ENCODE measurements at regions not wholly inside any gene's neighbourhood (a gene's known extent, or its start where the extent isn't known, plus 50 kb on each side); places are given as distances from the start of the nearest gene placed in this dataset.
A peak's percentile ranks its signal among the peaks of the same experiment; 100 is the strongest.

DNA sequence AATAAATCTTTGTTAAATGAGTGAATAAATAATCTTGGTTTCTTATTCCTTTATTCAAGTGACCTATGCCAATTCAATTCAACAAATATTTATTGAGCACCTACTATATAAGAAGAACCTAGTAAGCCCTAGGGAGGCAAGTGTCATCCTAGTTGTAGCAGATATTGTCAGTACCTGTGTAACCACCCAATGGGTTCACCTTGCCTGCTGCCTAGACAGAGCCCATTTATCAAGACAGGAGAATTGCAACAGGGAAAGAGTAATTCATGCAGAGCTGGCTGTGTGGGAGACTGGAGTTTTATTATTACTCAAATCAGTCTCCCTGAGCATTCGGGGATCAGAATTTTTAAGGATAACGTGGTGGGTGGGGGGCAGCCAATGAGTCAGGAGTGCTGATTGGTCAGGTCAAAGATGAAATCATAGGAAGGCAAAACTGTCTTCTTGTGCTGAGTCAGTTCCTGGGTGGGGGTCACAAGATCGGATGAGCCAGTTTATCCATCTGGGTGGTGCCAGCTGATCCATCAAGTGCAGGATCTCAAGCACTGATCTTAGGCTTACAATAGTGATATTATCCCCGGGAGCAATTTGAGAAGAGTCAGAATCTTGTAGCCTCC, 53.8 kb upstream of the KCNA3 start:
- Histone ChIP-seq H3K4me1 (ENCODE audit: control insufficient read depth in 2 of 2, insufficient read depth in 2 of 2, low read length in 2 of 2) (peaks cover 13% of the 10 kb centered on the region in 2 donors), H3K36me3 (ENCODE audit: control insufficient read depth in 2 of 2, insufficient read depth in 2 of 2, low read length in 1 of 2) (no peaks in the 10 kb centered on the region), H3K4me3 (ENCODE audit: low read length in 2 of 2) (no peak overlapping the region), H3K27ac (ENCODE audit: low read depth in 1 of 2, low read length in 1 of 2) (no peak overlapping the region), H3K27me3 (ENCODE audit: control insufficient read depth in 2 of 2, insufficient read depth in 1 of 2, low read length in 1 of 2) (peaks cover 0 to 7% of the 10 kb centered on the region in 2 donors), H3K9me3 (ENCODE audit: control insufficient read depth in 2 of 2, insufficient read depth in 1 of 2, low read length in 1 of 2) (no peaks in the 10 kb centered on the region)
- WGBS: 97% methylated on average over 4 of the region's 4 CpGs
- no peak for DNase-seq (ENCODE audit: low read depth in 6 of 9, low spot score in 9 of 9)

DNA sequence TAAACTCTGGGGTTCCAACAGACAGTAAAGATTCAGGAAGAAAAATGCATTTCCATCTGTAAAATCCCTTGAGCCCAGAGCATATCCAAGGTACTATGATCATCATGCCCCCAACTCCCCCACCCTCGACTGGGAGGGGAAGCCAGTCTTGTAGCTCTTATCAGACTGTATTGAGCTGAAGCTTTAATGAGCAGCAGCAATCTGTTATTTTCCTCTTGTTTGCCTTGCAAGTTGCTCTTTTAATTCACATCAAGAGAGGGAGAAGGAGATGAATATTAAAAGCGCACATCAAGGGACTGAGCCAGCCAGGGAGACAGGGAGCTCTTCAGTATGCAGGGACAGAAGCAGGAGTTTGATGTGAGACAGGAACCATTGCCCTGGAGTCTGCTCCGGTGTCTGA, 52.5 kb upstream of the KCNA3 start:
- Histone ChIP-seq H3K27ac (ENCODE audit: low read depth in 1 of 2, low read length in 1 of 2) (no peak overlapping the region), H3K27me3 (ENCODE audit: control insufficient read depth in 2 of 2, insufficient read depth in 1 of 2, low read length in 1 of 2) (peaks cover 0 to 8% of the 10 kb centered on the region in 2 donors), H3K36me3 (ENCODE audit: control insufficient read depth in 2 of 2, insufficient read depth in 2 of 2, low read length in 1 of 2) (no peaks in the 10 kb centered on the region), H3K4me3 (ENCODE audit: low read length in 2 of 2) (no peak overlapping the region), H3K4me1 (ENCODE audit: control insufficient read depth in 2 of 2, insufficient read depth in 2 of 2, low read length in 2 of 2) (peaks cover 13% of the 10 kb centered on the region in 2 donors), H3K9me3 (ENCODE audit: control insufficient read depth in 2 of 2, insufficient read depth in 1 of 2, low read length in 1 of 2) (no peaks in the 10 kb centered on the region)
- DNase-seq (ENCODE audit: low read depth in 6 of 9, low spot score in 9 of 9): no peak
- 71% methylated on average over 3 of the region's 3 CpGs for WGBS

DNA sequence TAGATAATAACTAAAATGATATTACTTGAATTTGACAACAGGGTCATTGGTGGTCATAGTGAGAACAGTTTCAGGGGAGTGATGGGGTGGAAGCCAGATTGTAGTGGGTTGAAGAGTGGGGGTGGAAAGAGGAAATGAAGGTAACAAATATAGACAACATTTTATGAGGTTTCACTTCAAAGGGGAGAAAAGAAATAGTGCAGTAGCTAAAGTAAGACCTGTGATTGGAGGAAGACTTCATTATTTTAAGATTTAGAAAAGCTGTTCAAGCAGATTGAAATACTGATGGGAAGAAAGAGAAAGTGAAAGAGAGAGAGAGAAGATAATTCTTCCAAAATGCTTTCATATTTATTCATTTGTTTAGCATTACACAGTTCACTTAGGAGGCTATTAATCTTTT, 52.0 kb upstream of the KCNA3 start:
- peak in 4 of 9 donors; percentile 11 to 42 (median 22) for DNase-seq (ENCODE audit: low read depth in 6 of 9, low spot score in 9 of 9)
- Histone ChIP-seq H3K27ac (ENCODE audit: low read depth in 1 of 2, low read length in 1 of 2) (no peak overlapping the region), H3K4me1 (ENCODE audit: control insufficient read depth in 2 of 2, insufficient read depth in 2 of 2, low read length in 2 of 2) (peaks cover 13% of the 10 kb centered on the region in 2 donors), H3K27me3 (ENCODE audit: control insufficient read depth in 2 of 2, insufficient read depth in 1 of 2, low read length in 1 of 2) (peaks cover 0 to 8% of the 10 kb centered on the region in 2 donors), H3K9me3 (ENCODE audit: control insufficient read depth in 2 of 2, insufficient read depth in 1 of 2, low read length in 1 of 2) (no peaks in the 10 kb centered on the region), H3K4me3 (ENCODE audit: low read length in 2 of 2) (no peak overlapping the region), H3K36me3 (ENCODE audit: control insufficient read depth in 2 of 2, insufficient read depth in 2 of 2, low read length in 1 of 2) (no peaks in the 10 kb centered on the region)

Data from thymus (tissue), 11 donors.